Vagina (tissue), 2 donors: ENCODE measurements at regions not wholly inside any gene's neighbourhood (a gene's known extent, or its start where the extent isn't known, plus 50 kb on each side); places are given as distances from the start of the nearest gene placed in this dataset.

ENCODE experiments used
- DNase-seq, 2 donors: peaks; one replicate each; pipeline ENCODE4 v3.0.0-alpha.2; 2017; ENCODE audit errors: extremely low spot score in 2 of 2
- H3K27ac ChIP-seq: fragments of 200-600 bp; sonication (generic); one replicate; pipeline ENCODE4 v1.5.1; 2019
- H3K27me3 ChIP-seq: fragments of 200-600 bp; sonication (generic); one replicate; pipeline ENCODE4 v1.5.1; 2019
- H3K36me3 ChIP-seq, 2 donors: fragments of 200-600 bp; sonication (generic); one replicate each; pipeline ENCODE4 v1.5.1; 2017 to 2019
- H3K4me1 ChIP-seq: fragments of 200-600 bp; sonication (generic); one replicate; pipeline ENCODE4 v1.5.1; 2019
- H3K4me3 ChIP-seq, 2 donors: fragments of 200-600 bp; sonication (generic); 1 replicate in 1 of 2; 2 replicates in 1 of 2; pipeline ENCODE4 v1.5.1; 2016 to 2019
- H3K9me3 ChIP-seq: fragments of 200-600 bp; sonication (generic); one replicate; pipeline ENCODE4 v1.5.1; 2019
- CTCF ChIP-seq, 3 experiments: fragments of 450-650 bp in 2 of 3; fragments of 200-600 bp in 1 of 3; sonication (generic) in 1 of 3; IDR thresholded peaks; one replicate each; pipeline ENCODE4 v1.5.1; 2017 to 2019; ENCODE audit warnings: antibody characterized with exemption in 3 of 3, mild to moderate bottlenecking in 2 of 3, moderate library complexity in 2 of 3
- POLR2A ChIP-seq, 2 donors: fragments of 450-650 bp; IDR thresholded peaks; one replicate each; pipeline ENCODE4 v1.6.1; 2017; ENCODE audit warnings: antibody characterized with exemption in 2 of 2, mild to moderate bottlenecking in 2 of 2, moderate library complexity in 2 of 2
- POLR2AphosphoS5 ChIP-seq, 2 donors: sonication (generic); formaldehyde crosslinking; IDR thresholded peaks; one replicate each; pipeline ENCODE4 v1.9.0; 2017; ENCODE audit warnings: antibody characterized with exemption in 2 of 2, mild to moderate bottlenecking in 2 of 2, low read depth in 1 of 2; ENCODE audit not compliant: insufficient read depth in 1 of 2
- intact Hi-C: fragments of 100-400 bp; cut with DNase I; formaldehyde crosslinking; loops from one replicate; pipeline ENCODE4 v1.15.1; 2023

GRCh38 chr10:130741901-130742855 is 569.3 kb downstream of the TCERG1L start:
- DNase-seq, result no peak
- Histone ChIP-seq H3K4me3 (no peak overlapping the region), H3K36me3 (no peaks in the 10 kb centered on the region), H3K27me3 (no peaks in the 10 kb centered on the region), H3K27ac (no peak overlapping the region), H3K9me3 (no peaks in the 10 kb centered on the region), H3K4me1 (no peaks in the 10 kb centered on the region)
- intact Hi-C loops, result no loop called here
- no peak for TF ChIP-seq CTCF (IDR thresholded peaks at IDR 0.05)
- TF ChIP-seq POLR2AphosphoS5 (IDR thresholded peaks at IDR 0.05; ENCODE audit: insufficient read depth in 1 of 2, low read depth in 1 of 2), result no peak
- TF ChIP-seq POLR2A (IDR thresholded peaks at IDR 0.05), result no peak

GRCh38 chr10:130742941-130743675 is 568.4 kb downstream of the TCERG1L start:
- Histone ChIP-seq H3K27ac (no peak overlapping the region), H3K27me3 (no peaks in the 10 kb centered on the region), H3K36me3 (no peaks in the 10 kb centered on the region), H3K4me1 (no peaks in the 10 kb centered on the region), H3K4me3 (no peak overlapping the region), H3K9me3 (no peaks in the 10 kb centered on the region)
- no peak for TF ChIP-seq POLR2AphosphoS5 (IDR thresholded peaks at IDR 0.05; ENCODE audit: insufficient read depth in 1 of 2, low read depth in 1 of 2)
- TF ChIP-seq POLR2A (IDR thresholded peaks at IDR 0.05), result no peak
- TF ChIP-seq CTCF (IDR thresholded peaks at IDR 0.05), result no peak
- no peak for DNase-seq
- intact Hi-C loops, result no loop called here

GRCh38 chr10:130743751-130744271 is 567.7 kb downstream of the TCERG1L start:
- no peaks in the 10 kb centered on the region for H3K9me3 ChIP-seq
- intact Hi-C loops, result no loop called here
- no peak for DNase-seq

GRCh38 chr10:130744631-130745030 is 566.9 kb downstream of the TCERG1L start:
- no peak for DNase-seq

More at GRCh38 chr10:130743751-130744271, 567.7 kb downstream of the TCERG1L start:
- TF ChIP-seq CTCF (IDR thresholded peaks at IDR 0.05) (no peak), POLR2AphosphoS5 (IDR thresholded peaks at IDR 0.05; ENCODE audit: insufficient read depth in 1 of 2, low read depth in 1 of 2) (no peak), POLR2A (IDR thresholded peaks at IDR 0.05) (no peak)
- no peak overlapping the region for H3K4me3 ChIP-seq
- no peaks in the 10 kb centered on the region for H3K27me3 ChIP-seq
- H3K36me3 ChIP-seq, result no peaks in the 10 kb centered on the region
- no peaks in the 10 kb centered on the region for H3K4me1 ChIP-seq
- H3K27ac ChIP-seq, result no peak overlapping the region

More at GRCh38 chr10:130744631-130745030, 566.9 kb downstream of the TCERG1L start:
- Histone ChIP-seq H3K27ac (no peak overlapping the region), H3K4me3 (no peak overlapping the region), H3K9me3 (no peaks in the 10 kb centered on the region), H3K27me3 (no peaks in the 10 kb centered on the region), H3K4me1 (no peaks in the 10 kb centered on the region), H3K36me3 (no peaks in the 10 kb centered on the region)
- intact Hi-C loops, result no loop called here
- TF ChIP-seq POLR2A (IDR thresholded peaks at IDR 0.05) (no peak), CTCF (IDR thresholded peaks at IDR 0.05) (no peak)
